ENCODE measurements at regions not wholly inside any gene's neighbourhood (a gene's known extent, or its start where the extent isn't known, plus 50 kb on each side); places are given as distances from the start of the nearest gene placed in this dataset.

DNA sequence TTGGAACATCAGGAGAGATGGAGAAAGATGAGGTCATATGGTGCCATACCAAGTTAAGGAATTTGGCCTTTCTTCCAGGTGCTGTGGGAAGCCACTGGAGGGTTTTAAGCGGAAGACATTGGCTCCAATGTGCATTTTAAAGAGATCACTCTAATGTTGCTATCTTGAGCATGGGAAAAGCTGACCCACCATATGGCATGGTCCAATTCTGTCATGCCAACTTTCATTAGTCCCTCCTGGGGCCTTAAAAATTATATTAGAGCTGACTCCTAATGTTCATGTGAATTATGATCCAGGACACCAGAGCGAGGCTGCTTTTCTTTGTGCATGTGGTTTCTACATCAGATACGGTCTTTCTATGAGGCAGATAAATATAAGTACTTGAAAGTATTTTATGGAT lies 335.0 kb upstream of the TSHZ2 start:
- no peak overlapping the region for H3K27ac ChIP-seq (ENCODE audit: low read depth in 1 of 2, low read length in 2 of 2)
- no peak overlapping the region for H3K4me3 Mint-ChIP-seq
- H3K4me1 ChIP-seq (ENCODE audit: control insufficient read depth in 1 of 2, insufficient read depth in 2 of 2, low read length in 2 of 2): no peaks in the 10 kb centered on the region
- peaks cover 3 to 11% (median 8%) of the 10 kb centered on the region in 7 donors for H3K9me3 Mint-ChIP-seq
- no peak overlapping the region for H3K9ac ChIP-seq (ENCODE audit: insufficient read depth, low read length, poor library complexity, severe bottlenecking)
- H3K36me3 Mint-ChIP-seq: no peaks in the 10 kb centered on the region
- 100% methylated on average over 1 of the region's 3 CpGs for whole genome bisulfite sequencing (ENCODE audit: insufficient coverage)
- no peak overlapping the region for H3K4me2 ChIP-seq (replicated peaks; ENCODE audit: extremely low read depth, low read length, poor library complexity, severe bottlenecking)
- no peaks in the 10 kb centered on the region for H3K36me3 ChIP-seq (replicated peaks in 1 of 2; ENCODE audit: control insufficient read depth in 1 of 2, insufficient read depth in 2 of 2, low read length in 2 of 2)
- H3K27me3 Mint-ChIP-seq (ENCODE audit: low read depth in 3 of 3): peaks cover 0 to 3% (median 2%) of the 10 kb centered on the region in 3 donors
- H3K4me1 Mint-ChIP-seq: no peaks in the 10 kb centered on the region
- no peak overlapping the region for H2AFZ ChIP-seq (ENCODE audit: insufficient read depth, low read depth, low read length, poor library complexity, severe bottlenecking)
- H3K9me3 ChIP-seq (replicated peaks in 1 of 2; ENCODE audit: control insufficient read depth in 1 of 2, insufficient read depth in 1 of 2, low read length in 2 of 2): peaks cover 0 to 6% of the 10 kb centered on the region in 2 donors
- no peak overlapping the region for H3K4me3 ChIP-seq (replicated peaks in 1 of 3; ENCODE audit: low read depth in 2 of 3, low read length in 3 of 3)
- no peaks in the 10 kb centered on the region for H3K79me2 ChIP-seq (ENCODE audit: insufficient read depth, low read length)
- no peaks in the 10 kb centered on the region for H4K20me1 ChIP-seq (ENCODE audit: insufficient read depth, low read length)
- no peak for DNase-seq
- H3K27me3 ChIP-seq (ENCODE audit: control insufficient read depth in 2 of 2, insufficient read depth in 2 of 2, low read length in 2 of 2): no peaks in the 10 kb centered on the region
- H3K27ac Mint-ChIP-seq: no peak overlapping the region
- TF ChIP-seq, protein P1, sequence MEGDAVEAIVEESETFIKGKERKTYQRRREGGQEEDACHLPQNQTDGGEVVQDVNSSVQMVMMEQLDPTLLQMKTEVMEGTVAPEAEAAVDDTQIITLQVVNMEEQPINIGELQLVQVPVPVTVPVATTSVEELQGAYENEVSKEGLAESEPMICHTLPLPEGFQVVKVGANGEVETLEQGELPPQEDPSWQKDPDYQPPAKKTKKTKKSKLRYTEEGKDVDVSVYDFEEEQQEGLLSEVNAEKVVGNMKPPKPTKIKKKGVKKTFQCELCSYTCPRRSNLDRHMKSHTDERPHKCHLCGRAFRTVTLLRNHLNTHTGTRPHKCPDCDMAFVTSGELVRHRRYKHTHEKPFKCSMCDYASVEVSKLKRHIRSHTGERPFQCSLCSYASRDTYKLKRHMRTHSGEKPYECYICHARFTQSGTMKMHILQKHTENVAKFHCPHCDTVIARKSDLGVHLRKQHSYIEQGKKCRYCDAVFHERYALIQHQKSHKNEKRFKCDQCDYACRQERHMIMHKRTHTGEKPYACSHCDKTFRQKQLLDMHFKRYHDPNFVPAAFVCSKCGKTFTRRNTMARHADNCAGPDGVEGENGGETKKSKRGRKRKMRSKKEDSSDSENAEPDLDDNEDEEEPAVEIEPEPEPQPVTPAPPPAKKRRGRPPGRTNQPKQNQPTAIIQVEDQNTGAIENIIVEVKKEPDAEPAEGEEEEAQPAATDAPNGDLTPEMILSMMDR (IDR thresholded peaks at IDR 0.05): no peak
- intact Hi-C loops (cut with micrococcal nuclease): no loop called here

DNA sequence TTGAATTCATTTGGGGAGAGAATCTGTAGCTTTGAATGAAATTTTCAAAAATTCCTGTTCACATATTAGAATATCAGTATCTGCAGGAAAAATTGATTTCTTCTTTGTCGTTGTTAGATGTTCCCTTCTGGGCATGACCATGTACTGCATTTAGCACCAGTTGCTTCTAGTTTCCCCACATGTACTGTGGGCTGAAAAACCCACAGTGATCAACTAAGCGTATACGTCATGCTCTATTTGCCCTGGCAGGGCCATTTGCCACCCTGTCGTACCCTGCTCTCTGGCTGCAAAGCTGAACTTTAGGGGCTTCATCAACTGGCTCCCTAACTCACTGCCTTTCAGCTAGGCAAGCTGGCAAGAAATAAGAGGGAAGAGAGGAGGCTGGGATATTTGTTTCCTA lies 340.7 kb upstream of the TSHZ2 start:
- Histone ChIP-seq H3K9ac (ENCODE audit: insufficient read depth, low read length, poor library complexity, severe bottlenecking) (no peak overlapping the region), H4K20me1 (ENCODE audit: insufficient read depth, low read length) (no peaks in the 10 kb centered on the region), H3K4me2 (replicated peaks; ENCODE audit: extremely low read depth, low read length, poor library complexity, severe bottlenecking) (no peak overlapping the region), H3K36me3 (replicated peaks in 1 of 2; ENCODE audit: control insufficient read depth in 1 of 2, insufficient read depth in 2 of 2, low read length in 2 of 2) (no peaks in the 10 kb centered on the region), H3K27me3 (ENCODE audit: control insufficient read depth in 2 of 2, insufficient read depth in 2 of 2, low read length in 2 of 2) (no peaks in the 10 kb centered on the region), H3K9me3 (replicated peaks in 1 of 2; ENCODE audit: control insufficient read depth in 1 of 2, insufficient read depth in 1 of 2, low read length in 2 of 2) (peaks cover 4 to 6% of the 10 kb centered on the region in 2 donors), H3K27ac (ENCODE audit: low read depth in 1 of 2, low read length in 2 of 2) (no peak overlapping the region), H2AFZ (ENCODE audit: insufficient read depth, low read depth, low read length, poor library complexity, severe bottlenecking) (no peak overlapping the region), H3K4me3 (replicated peaks in 1 of 3; ENCODE audit: low read depth in 2 of 3, low read length in 3 of 3) (no peak overlapping the region), H3K79me2 (ENCODE audit: insufficient read depth, low read length) (no peaks in the 10 kb centered on the region), H3K4me1 (ENCODE audit: control insufficient read depth in 1 of 2, insufficient read depth in 2 of 2, low read length in 2 of 2) (no peaks in the 10 kb centered on the region)
- intact Hi-C loops (cut with micrococcal nuclease): no loop called here
- TF ChIP-seq, protein P1 (IDR thresholded peaks at IDR 0.05): no peak
- no peak overlapping the region for H3K4me3 Mint-ChIP-seq
- DNase-seq: no peak
- WGBS (ENCODE audit: insufficient coverage): 100% methylated on average over 3 of the region's 4 CpGs
- peaks cover 3% of the 10 kb centered on the region for H3K4me1 Mint-ChIP-seq
- H3K27ac Mint-ChIP-seq: no peak overlapping the region
- H3K9me3 Mint-ChIP-seq: peaks cover 5 to 19% (median 9%) of the 10 kb centered on the region in 7 donors
- H3K36me3 Mint-ChIP-seq: no peaks in the 10 kb centered on the region
- H3K27me3 Mint-ChIP-seq (ENCODE audit: low read depth in 3 of 3): peaks cover 0 to 4% (median 0%) of the 10 kb centered on the region in 3 donors

Measured in CD14-positive monocyte (primary cell).